GM18868 (cell line): ENCODE measurements at regions not wholly inside any gene's neighbourhood (a gene's known extent, or its start where the extent isn't known, plus 50 kb on each side); places are given as distances from the start of the nearest gene placed in this dataset.
"Not testable (repeated sequence)": the region's sequence is repeated elsewhere in the genome, so short reads cannot be mapped to it uniquely, and the experiment has no call there.

Source experiments
- ATAC-seq: cut with Tn5 transposase; IDR thresholded peaks from one replicate; pipeline ENCODE4 v1.9.1; 2021; ENCODE audit warnings: mild to moderate bottlenecking, moderate library complexity; ENCODE audit not compliant: unreplicated experiment

GRCh38 chr14:30256627-30257026, 302.3 kb upstream of the G2E3 start:
- no peak for ATAC-seq

DNA sequence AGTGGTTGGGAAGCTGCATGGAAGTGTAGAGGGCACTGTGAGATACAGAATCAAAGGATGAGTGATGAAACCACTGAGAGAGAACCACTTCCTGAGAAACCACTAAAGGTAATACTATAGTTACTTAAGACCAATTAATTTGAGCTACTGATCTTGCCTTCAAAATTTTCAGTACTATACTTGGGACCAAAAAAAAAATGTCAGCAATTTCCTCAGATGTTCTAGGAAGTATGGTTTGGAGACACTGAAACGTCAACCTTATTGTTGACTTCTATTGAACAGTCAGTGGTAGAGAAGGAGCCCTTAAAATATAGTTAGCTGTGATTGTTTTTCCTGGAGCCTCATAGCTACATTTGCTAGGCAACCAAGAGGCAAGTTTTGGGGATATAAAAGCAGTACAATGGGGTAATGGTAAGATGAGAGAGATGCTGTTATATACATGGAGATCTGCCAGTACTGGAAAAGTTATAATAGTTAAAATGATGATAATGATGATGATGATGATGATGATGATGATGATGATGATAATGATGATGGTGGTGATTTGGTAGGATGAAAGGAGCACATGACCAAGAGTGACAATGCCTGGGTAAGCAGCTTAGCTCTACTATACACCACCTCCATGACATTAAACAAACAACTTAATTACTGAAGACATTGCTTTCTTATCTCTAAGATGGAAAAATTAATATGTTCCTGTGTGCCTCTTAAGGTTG, 300.9 kb upstream of the G2E3 start:
- no peak for ATAC-seq

GRCh38 chr14:30260833-30261607, 297.9 kb upstream of the G2E3 start:
- ATAC-seq = no peak

DNA sequence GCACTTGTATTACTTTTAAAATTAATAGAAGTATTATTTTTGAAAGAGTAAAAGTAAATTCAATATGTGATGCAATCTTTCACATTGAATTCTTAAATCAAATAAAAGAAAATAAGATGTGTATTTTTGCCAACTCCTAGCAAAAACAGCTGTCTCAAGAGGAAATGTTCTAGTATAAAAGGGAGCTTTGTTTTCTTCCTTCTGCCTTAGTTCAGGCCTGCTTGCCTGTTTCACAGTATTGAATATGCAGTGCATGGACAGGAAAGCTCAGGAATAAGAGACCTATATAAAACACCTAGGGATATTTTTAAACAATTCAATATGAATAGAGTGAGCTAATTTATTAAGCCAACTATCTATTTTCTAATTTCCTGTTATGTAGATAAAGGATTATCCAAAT, 294.8 kb upstream of the G2E3 start:
- ATAC-seq = no peak

DNA sequence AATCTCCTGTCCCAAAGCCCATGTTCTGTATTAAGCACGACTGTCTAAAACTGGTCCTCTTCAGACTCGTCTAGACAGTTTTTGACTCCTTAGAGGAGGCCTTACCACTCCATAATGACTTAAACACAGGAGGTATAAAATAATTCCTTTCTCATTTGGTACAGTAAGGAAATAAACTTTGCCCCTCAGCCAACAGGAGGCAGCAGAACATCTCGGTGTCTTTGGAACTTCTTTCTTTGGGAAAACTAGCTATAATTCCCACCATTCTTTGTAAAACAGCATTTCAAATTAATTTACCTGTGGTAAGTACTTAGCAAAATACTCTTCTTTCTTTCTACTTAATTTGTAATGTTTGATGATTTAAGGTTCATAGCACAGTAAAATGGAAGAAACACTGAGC, 292.7 kb upstream of the G2E3 start:
- ATAC-seq = no peak

GRCh38 chr14:30267141-30267540, 291.8 kb upstream of the G2E3 start:
- ATAC-seq = no peak

DNA sequence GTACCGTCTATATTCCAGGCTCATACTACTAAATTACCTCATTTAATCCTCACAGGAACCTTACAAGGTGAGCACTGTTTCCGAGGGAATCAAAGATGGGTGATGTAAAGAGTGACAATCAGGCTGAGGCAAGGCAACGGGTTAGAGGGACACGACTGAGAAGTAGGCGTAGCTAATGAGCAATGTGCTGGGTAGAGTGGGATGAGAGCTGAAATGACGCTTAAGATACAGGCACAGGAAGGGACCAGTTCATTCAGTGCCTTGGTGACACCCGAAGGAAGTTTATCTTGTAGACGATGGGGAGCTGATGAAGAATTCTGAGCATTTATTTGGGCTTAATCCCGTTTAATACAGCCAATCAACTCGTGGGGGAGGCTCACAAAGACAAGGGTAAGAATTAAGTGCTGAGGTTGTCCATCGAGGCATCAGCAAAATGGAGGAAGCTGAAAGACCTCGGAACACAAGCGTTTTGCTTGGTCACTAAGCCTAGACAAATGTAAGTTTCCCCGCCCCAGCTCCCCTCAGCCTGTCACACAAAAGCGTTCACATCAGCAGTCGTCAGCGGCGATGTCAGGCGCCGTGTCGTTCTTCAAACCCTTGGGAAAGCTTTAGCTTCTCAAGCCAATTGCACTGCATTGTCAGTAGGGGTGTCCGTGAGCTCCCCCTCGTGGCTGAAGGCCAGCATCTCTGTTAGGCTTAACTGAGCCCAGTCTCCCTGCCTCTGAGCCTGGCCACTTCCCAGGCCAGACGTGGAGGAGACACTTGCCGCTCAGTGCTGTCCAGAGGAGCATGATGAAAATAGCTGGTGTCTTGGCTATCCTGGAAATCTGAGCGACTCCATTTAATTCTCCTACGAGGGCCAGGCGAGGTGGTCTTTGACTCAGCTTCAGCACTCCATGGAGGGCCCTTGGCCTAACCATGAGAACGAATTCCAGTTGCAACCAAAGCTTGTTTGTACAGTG, 288.5 kb upstream of the G2E3 start:
- peak; percentile 100 for ATAC-seq

DNA sequence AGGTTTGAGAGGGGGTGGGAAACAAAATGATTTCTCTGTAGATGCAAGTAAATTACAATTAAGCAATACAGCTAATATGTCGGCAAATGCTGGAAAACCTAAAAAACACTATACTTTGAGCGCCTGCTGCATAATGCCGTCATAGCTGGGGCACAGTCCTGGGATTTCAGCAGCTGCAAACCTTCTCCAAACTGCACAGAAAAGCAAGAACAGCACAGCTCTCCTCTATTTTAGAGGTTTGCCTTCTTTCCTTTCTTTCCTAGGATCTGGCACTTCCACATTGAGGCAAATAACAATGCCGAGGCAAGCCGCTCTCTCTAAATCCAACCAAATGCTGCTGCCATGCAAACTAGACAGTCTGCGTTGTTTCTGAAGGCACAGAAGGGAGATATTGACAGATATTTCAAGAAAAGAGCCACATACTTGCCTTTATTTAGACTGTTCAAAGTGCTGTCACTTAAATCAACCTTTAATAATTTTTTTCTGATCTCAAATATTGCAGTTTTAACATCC, 287.1 kb upstream of the G2E3 start:
- no peak for ATAC-seq

DNA sequence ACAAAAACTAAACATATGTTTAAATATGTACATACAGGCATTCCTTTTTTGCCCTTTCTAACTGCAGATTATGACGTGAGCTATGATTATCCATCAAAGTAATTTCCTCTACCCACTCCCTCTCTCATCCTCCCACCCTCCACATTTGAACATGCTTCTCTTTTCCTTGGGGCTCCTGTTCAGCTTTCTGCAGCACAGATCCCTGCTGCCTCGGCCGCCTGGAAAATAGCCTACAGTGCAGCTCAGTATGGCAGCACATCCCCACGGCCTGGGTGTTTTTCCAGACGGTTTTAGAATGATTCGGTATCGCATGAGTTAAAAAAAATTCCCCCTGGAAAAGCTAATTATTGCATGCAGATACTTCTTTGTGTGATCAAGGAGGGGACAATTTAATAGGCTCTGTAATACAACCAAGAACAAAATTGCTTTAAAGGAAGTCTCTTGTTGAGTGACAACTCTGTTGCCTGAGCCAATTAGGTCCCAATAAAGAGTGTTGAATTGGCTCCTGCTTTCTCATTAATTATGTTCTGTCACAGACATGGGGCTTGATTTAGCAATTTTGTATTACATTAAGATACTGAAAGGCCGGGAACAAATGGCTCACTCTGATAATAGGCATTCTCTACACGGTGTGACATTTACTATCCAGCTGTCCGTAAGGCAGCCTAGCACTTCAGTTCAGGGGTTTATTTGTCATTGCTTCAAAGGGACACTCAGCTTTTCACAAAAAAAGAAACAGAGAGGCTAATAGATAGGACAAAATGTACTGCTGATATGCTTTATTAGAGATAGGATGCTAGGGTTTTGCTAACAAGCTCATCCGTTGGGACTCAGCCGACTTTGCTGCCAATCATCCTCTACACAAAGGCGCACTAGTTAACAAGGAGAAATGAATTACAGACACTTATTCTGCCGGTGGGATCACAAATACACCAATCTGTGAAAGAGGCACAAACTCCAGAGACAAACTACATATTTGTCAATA, 285.8 kb upstream of the G2E3 start:
- ATAC-seq = no peak

DNA sequence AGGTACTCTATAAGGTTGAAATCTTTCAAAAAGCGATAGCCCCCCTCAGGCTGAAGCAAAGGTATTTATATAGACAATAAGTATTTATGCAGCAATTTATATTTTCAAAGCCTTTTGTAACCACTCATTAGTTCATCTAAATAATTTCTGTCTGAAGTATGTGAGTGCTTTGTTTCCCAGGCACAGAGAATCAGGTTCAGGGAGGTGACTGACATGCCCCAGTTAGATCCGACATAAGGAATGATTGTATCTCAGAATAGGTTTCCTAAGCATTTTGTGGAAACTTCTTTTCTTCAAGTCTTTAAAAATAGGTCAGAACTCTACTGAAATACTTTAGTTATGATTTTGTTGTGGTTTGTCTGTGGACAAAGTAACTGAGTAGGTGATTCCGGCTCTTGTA, 283.4 kb upstream of the G2E3 start:
- ATAC-seq = no peak

GRCh38 chr14:30277268-30277667, 281.7 kb upstream of the G2E3 start:
- ATAC-seq = peak; percentile 70

- not testable (repeated sequence) for ATAC-seq
Observed at GRCh38 chr14:30278856-30279255, 280.1 kb upstream of the G2E3 start.

DNA sequence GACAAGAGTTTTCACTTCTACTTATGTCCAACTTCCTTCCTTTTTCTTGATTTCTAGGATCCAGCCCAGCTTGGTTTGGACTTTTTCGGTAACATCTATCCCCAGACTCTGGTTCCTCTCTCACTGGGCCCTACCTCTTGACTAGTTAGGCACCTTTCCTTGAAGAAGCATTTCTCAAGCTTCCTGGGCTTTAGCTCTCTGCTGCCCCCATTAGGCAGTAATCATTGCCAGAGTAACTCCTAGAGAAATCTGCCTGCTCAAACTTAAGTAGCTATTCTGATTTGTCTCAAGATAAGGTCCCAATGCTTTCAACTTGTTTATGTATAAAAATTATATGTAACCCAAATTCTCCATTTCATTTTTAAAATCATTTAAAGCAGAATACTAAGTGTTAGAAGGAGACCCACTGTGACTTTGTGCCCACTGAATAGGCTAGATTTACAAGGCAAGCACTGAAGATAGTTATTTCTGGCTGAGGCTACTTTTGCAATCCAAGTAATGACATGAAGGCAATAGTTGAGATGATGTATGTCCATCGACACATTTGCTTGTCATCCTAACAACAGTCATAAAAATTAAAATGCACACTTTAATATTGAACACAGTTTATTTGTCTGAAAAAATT, 275.0 kb upstream of the G2E3 start:
- ATAC-seq = peak; percentile 86

DNA sequence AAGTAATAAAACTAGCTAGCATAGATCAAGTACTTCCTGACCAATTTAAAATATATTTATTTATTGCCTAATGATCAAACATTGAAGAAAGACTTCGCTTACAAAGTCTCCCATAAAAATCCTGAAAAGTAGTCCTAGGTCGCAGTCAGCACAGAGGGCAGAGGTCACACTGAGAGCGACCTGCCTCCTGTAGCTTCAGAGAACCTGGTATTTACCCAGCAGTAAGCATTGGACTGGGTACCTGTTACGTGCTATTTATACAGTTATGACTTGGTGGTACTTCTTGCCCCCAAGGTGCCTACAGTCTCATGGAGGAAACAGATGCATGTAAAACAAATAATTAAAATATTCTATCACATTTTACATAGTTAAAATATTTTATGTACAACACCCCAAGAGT, 274.1 kb upstream of the G2E3 start:
- ATAC-seq = no peak

DNA sequence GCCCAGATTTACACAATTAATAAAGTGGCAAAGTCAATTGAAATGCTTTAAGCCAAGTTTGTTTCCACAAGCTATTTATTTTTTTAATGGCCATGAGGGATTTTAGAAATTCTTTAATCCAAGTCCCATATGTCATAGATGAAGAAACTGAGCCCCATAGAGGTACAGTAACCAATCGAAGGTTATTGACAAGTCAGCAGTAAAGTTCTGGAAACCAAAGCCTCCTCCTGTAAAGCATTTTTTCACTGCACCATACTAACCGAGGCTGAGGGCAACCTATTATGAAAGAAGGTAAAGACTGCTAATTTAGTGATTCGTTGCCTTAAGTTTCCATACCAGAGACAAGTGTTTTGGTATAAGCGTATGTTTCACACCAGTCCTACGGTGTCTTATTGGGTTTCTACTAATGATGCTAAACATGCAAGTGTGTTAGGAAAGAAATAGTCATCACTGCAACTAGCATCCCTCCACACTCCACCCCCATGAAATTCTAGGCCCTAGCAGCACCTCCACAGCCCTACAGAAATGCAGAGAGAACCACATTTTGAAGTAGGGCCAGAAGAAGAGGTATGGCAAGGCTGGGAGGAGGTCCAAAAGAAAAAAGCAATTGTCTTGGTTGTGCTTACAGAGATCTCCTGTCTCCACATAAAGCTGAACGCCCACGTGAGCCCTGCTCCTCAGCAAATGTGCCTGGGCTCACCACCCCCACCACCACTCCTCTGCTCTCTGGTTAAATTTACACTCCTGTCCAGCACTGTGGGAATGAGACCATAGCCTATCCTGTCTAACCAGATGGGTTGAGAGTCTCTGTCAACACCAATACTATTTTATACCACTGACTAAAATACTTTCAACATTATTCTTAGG, 271.1 kb upstream of the G2E3 start:
- no peak for ATAC-seq

GRCh38 chr14:30290001-30290400, 269.0 kb upstream of the G2E3 start:
- ATAC-seq = no peak

GRCh38 chr14:30291216-30291615, 267.7 kb upstream of the G2E3 start:
- ATAC-seq = no peak

- ATAC-seq = no peak
Observed at GRCh38 chr14:30292541-30292940, 266.4 kb upstream of the G2E3 start.

- ATAC-seq = no peak
Observed at GRCh38 chr14:30295980-30296379, 263.0 kb upstream of the G2E3 start.
